ENCODE measurements at regions not wholly inside any gene's neighbourhood (a gene's known extent, or its start where the extent isn't known, plus 50 kb on each side); places are given as distances from the start of the nearest gene placed in this dataset.

DNA sequence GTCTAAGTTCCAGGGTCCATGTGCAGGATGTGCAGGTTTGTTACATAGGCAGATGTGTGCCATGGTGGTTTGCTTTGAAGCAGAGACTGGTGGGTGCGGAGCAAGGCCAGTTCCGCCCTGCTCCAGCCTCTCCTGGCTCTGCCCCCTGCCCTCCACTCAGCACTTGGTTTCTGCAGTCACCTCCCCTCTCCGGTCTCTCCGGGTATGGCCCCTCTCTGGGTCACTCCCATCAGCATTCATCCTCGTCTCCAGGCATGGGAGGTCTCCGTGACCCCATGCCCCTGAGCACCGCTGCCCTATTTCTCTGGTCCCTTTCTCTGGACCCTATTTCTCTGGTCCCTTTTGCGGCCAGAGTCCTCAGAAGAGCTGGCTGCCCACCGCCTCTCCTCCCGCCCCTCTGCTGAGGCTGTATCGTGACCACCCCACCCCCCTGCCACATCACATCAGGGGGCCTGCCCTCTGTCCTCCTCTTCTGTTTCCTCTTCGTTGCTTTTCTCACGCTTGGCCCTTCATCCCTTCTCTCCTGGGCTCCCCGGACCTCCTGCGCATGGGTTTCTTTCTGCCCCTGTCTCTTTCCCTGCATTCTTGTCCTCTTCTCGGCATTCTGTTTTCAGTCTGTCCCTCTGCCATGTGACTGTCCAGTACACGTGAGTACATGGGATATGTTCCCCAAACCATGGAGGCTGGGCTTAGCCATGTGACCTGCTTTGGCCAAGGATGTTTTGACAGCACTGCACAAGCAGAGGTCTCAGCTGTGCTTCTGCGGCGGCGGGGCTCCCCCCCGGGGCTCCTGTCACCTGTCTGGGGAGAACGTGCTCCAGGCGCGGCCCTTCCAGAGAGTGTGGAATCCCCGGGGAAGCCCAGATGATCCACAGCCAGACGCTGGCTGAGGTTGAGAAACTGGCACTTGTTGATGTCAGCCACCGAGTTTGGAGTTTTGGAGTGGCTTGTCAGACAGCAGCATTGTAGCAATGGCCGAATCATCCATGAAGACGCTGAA lies 54.4 kb upstream of the C1orf174 start:
- H3K9me3 ChIP-seq (replicated peaks): no peaks in the 10 kb centered on the region
- no peak for DNase-seq (ENCODE audit: low read depth in 1 of 2, low spot score in 2 of 2)

GRCh38 chr1:3955196-3955772 lies 55.2 kb upstream of the C1orf174 start:
- H3K9me3 ChIP-seq (replicated peaks): no peaks in the 10 kb centered on the region
- no peak overlapping the region for H3K4me3 ChIP-seq
- H3K27ac ChIP-seq: no peak overlapping the region
- no peaks in the 10 kb centered on the region for H3K27me3 ChIP-seq (replicated peaks)
- no peaks in the 10 kb centered on the region for H3K4me1 ChIP-seq (replicated peaks)
- DNase-seq (ENCODE audit: low read depth in 1 of 2, low spot score in 2 of 2): no peak
- H3K36me3 ChIP-seq: no peaks in the 10 kb centered on the region

More for the DNA sequence above, 54.4 kb upstream of the C1orf174 start:
- H3K4me1 ChIP-seq (replicated peaks): no peaks in the 10 kb centered on the region
- H3K36me3 ChIP-seq: no peaks in the 10 kb centered on the region
- no peak overlapping the region for H3K27ac ChIP-seq
- no peaks in the 10 kb centered on the region for H3K27me3 ChIP-seq (replicated peaks)
- H3K4me3 ChIP-seq: no peak overlapping the region

GRCh38 chr1:3956527-3957170 lies 56.6 kb upstream of the C1orf174 start:
- no peaks in the 10 kb centered on the region for H3K36me3 ChIP-seq
- H3K4me1 ChIP-seq (replicated peaks): no peaks in the 10 kb centered on the region
- H3K9me3 ChIP-seq (replicated peaks): no peaks in the 10 kb centered on the region
- no peaks in the 10 kb centered on the region for H3K27me3 ChIP-seq (replicated peaks)
- no peak for DNase-seq (ENCODE audit: low read depth in 1 of 2, low spot score in 2 of 2)
- no peak overlapping the region for H3K4me3 ChIP-seq
- no peak overlapping the region for H3K27ac ChIP-seq

DNA sequence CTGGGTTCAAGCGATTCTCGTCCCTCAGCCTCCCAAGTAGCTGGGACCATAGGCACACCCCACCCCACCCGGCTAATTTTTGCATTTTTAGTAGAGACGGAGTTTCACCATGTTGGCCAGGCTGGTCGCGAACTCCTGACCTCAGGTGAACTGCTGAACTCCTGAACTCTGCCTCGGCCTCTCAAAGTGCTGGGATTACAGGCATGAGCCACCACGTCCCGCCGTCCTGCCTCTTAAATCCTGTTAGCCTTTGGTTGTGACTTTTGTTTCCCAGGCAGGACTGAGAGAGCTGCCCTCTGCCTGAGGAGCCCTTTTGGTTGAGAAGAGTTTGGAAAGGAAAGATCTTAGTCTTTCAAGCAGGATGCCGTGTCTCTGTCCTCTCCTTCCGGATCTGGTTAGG lies 59.3 kb upstream of the C1orf174 start:
- DNase-seq (ENCODE audit: low read depth in 1 of 2, low spot score in 2 of 2): no peak
- Histone ChIP-seq H3K4me3 (no peak overlapping the region), H3K27ac (no peak overlapping the region), H3K36me3 (no peaks in the 10 kb centered on the region), H3K27me3 (replicated peaks) (no peaks in the 10 kb centered on the region), H3K9me3 (replicated peaks) (no peaks in the 10 kb centered on the region), H3K4me1 (replicated peaks) (no peaks in the 10 kb centered on the region)

GRCh38 chr1:3963554-3963953 lies 63.5 kb upstream of the C1orf174 start:
- Histone ChIP-seq H3K9me3 (replicated peaks) (no peaks in the 10 kb centered on the region; the same call in 1 of the 2 replicates), H3K27me3 (replicated peaks) (no peaks in the 10 kb centered on the region), H3K4me3 (no peak overlapping the region), H3K27ac (no peak overlapping the region), H3K4me1 (replicated peaks) (no peaks in the 10 kb centered on the region), H3K36me3 (no peaks in the 10 kb centered on the region)
- DNase-seq (ENCODE audit: low read depth in 1 of 2, low spot score in 2 of 2): no peak

DNA sequence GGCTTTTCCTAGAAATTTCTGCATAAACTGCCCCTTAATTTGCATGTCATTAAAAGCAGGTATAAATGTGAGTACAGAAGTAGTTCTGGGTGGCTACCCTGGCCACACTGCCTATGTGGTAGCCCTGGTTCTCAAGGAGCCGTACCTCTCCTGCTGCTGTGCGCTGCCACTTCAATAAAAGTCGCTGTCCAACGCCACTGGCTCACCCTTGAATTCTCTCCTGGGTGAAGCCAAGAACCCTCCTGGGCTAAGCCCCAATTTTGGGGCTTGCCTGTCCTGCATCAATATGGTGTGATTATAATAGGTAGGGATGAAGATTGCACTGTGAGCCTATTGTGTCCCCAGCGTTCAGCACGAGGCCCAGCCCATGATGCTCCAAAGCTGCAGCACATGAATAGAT lies 65.6 kb upstream of the C1orf174 start:
- Histone ChIP-seq H3K4me3 (no peak overlapping the region), H3K27ac (no peak overlapping the region), H3K4me1 (replicated peaks) (no peaks in the 10 kb centered on the region), H3K9me3 (replicated peaks) (no peaks in the 10 kb centered on the region; the same call in 1 of the 2 replicates), H3K27me3 (replicated peaks) (no peaks in the 10 kb centered on the region), H3K36me3 (no peaks in the 10 kb centered on the region)
- DNase-seq (ENCODE audit: low read depth in 1 of 2, low spot score in 2 of 2): no peak

DNA sequence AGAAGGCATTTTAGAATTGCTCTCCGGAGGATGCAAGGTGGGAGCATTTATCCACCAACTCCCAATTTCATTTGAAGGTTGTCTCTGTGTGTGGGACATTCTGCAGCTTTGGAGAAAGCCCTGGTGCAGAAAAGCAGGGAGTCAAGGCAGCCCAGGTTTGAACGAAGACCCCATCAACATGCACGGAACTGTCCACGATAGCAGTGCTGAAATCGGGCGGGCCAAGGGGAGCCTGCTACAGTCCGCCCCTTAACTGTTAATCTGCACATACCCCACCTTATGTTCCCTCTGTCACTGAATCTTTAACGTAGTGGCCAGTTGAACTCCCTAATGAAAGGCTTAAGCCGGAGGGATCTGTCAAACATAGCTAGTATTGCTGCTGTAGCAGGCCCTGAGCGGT lies 68.8 kb upstream of the C1orf174 start:
- Histone ChIP-seq H3K4me1 (replicated peaks) (no peaks in the 10 kb centered on the region), H3K9me3 (replicated peaks) (no peaks in the 10 kb centered on the region; the same call in 1 of the 2 replicates), H3K27ac (no peak overlapping the region), H3K36me3 (no peaks in the 10 kb centered on the region), H3K4me3 (no peak overlapping the region), H3K27me3 (replicated peaks) (no peaks in the 10 kb centered on the region)
- DNase-seq (ENCODE audit: low read depth in 1 of 2, low spot score in 2 of 2): no peak

- H3K9me3 ChIP-seq (replicated peaks): peaks cover 2% of the 10 kb centered on the region; the same call in 1 of the 2 replicates
- H3K4me1 ChIP-seq (replicated peaks): no peaks in the 10 kb centered on the region
- no peak for DNase-seq (ENCODE audit: low read depth in 1 of 2, low spot score in 2 of 2)
- no peak overlapping the region for H3K27ac ChIP-seq
- H3K27me3 ChIP-seq (replicated peaks): no peaks in the 10 kb centered on the region
- no peak overlapping the region for H3K4me3 ChIP-seq
- H3K36me3 ChIP-seq: no peaks in the 10 kb centered on the region
Measured at GRCh38 chr1:3971981-3972380, 71.9 kb upstream of the C1orf174 start.

DNA sequence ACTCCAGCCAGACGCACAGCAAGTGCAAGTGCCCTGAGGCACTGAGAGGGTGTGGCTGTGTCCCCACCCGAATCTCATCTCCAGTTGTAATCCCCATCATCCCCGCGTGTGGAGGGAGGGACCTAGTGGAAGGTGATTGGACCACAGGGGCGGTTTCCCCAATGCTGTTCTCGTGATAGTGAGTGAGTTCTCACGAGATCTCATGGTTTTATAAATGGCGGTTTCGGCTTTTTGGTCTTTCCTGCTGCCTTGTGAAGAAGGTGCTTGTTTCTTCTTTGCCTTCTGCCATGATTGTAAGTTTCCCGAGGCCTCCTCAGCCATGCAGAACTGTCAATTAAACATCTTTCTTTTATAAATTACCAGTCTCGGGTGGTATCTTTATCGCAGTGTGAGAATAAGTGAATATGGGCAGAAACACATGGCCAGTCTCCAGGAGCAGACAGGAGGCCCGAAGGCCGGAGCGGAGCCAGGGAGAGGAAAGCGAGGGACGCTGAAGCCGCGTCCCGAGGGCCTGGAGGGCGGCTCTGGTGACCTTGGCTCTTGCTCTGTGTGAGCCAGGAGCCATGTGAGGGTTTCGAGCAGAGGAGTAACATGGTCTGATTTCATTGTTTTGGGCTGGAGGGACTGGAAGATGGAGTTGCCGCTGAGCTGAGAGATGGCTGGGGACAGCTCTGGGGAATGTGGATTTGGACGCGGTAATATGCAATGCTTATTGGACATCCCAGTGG lies 76.0 kb upstream of the C1orf174 start:
- Histone ChIP-seq H3K9me3 (replicated peaks) (0 out of 2 replicates have a peak, but pooled peaks cover 2% of the 10 kb centered on the region), H3K36me3 (no peaks in the 10 kb centered on the region), H3K27ac (no peak overlapping the region), H3K4me3 (no peak overlapping the region), H3K4me1 (replicated peaks) (no peaks in the 10 kb centered on the region), H3K27me3 (replicated peaks) (no peaks in the 10 kb centered on the region)
- DNase-seq (ENCODE audit: low read depth in 1 of 2, low spot score in 2 of 2): no peak

DNA sequence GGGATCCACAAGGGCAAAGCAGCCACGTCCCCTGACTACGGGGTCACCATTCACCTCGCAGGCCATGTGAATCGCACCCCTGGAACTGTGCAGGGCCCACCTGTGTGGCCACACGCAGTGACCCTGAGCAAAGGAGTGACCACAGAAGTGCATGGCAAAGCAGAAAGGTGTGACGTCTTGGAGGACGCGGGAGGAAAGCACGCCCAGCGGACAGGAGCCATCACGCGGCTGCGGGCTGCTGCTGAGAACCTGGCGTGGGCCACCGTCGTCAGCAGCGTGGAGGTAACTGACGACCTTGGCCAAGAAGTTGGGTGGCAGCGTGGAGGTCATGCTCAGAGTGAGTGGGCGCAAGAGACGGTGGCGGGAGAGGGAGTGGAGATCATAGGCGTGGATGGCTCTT lies 76.7 kb upstream of the C1orf174 start:
- H3K4me1 ChIP-seq (replicated peaks): no peaks in the 10 kb centered on the region

DNA sequence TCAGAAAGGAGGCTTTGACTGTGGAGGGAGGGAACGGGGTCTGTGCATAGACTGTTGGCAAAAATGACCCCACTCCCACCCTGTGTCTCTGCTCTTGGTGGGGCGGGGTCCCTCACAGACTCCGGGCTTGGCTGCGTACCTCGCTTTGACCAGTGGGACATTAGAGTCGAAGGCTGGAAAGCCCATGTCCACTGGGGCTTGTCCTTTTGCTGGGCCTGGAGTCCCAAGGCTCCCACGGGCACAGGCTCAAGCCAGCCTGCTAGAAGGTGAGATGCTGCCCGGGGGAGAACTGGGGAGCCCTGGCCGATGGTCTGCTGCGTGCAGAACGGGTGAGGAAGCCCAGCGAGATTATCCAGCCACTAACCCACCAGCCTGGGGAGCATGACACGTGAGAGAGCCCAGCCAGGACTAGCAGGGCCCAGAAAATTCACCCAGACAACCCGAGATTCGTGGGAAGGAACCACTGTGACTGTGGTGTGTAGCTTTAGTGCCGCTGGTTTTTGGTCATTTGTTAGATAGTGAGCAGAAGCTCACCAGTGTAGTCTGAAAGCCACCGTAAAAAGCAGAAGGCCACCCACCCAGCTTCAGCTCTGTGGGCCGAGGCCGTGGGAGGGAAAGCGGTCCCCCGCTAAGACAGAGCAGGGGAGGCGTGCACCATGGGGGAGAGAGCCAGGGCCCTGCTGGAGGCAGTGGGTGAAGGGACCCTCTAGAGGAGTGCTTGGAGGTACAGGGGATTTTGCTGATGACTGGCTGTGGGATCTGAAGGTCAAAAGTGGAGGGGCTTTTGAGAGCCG lies 78.3 kb upstream of the C1orf174 start:
- H3K9me3 ChIP-seq (replicated peaks): 0 out of 2 replicates have a peak, but pooled peaks cover 2% of the 10 kb centered on the region
- no peak overlapping the region for H3K27ac ChIP-seq
- H3K27me3 ChIP-seq (replicated peaks): no peaks in the 10 kb centered on the region
- H3K36me3 ChIP-seq: no peaks in the 10 kb centered on the region
- no peak overlapping the region for H3K4me3 ChIP-seq
- DNase-seq (ENCODE audit: low read depth in 1 of 2, low spot score in 2 of 2): no peak
- H3K4me1 ChIP-seq (replicated peaks): no peaks in the 10 kb centered on the region

More for the DNA sequence above, 76.7 kb upstream of the C1orf174 start:
- no peak for DNase-seq (ENCODE audit: low read depth in 1 of 2, low spot score in 2 of 2)
- Histone ChIP-seq H3K27ac (no peak overlapping the region), H3K9me3 (replicated peaks) (0 out of 2 replicates have a peak, but pooled peaks cover 2% of the 10 kb centered on the region), H3K27me3 (replicated peaks) (no peaks in the 10 kb centered on the region), H3K36me3 (no peaks in the 10 kb centered on the region), H3K4me3 (no peak overlapping the region)

DNA sequence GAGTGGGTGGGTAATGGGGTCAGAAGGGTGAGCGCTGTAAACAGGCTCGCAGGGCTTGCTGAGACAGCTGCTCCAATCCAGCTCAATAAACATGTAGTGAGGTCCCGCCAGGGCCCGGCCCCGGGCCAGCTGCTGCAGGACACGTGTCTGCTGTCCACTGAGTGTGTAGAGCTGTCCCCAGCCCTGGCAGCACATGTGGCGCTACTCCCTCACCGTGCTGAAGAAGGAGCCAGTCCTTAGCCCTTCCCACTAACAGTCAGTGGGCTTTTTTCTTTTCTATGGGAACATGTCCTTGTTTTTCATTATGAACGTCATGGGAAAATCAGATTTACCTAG lies 78.9 kb upstream of the C1orf174 start:
- no peaks in the 10 kb centered on the region for H3K27me3 ChIP-seq (replicated peaks)
- H3K9me3 ChIP-seq (replicated peaks): 0 out of 2 replicates have a peak, but pooled peaks cover 2% of the 10 kb centered on the region
- no peak overlapping the region for H3K27ac ChIP-seq
- no peaks in the 10 kb centered on the region for H3K4me1 ChIP-seq (replicated peaks)
- no peak for DNase-seq (ENCODE audit: low read depth in 1 of 2, low spot score in 2 of 2)
- no peaks in the 10 kb centered on the region for H3K36me3 ChIP-seq
- H3K4me3 ChIP-seq: no peak overlapping the region

DNA sequence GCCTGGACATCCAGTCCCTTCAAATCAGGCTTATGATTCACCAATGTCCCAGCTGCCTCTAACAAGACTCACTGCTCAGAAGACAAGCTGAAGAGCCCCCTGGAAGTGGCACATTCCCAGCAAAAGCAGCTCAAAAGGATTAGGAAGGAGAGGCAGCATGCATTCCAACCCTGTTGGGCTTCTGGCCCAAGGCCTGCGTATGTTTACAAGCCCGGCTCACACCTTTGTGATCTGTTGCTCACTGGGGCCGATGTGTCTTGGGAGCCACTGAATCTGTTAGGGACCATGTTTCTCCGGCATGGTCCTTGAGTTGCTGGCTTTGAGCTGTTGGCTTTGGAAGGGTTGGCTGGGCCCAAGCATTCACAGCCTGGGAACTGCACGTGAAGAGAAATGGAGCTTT lies 81.2 kb upstream of the C1orf174 start:
- Histone ChIP-seq H3K27me3 (replicated peaks) (no peaks in the 10 kb centered on the region), H3K4me3 (no peak overlapping the region), H3K27ac (no peak overlapping the region), H3K9me3 (replicated peaks) (no peaks in the 10 kb centered on the region), H3K36me3 (no peaks in the 10 kb centered on the region), H3K4me1 (replicated peaks) (no peaks in the 10 kb centered on the region)
- no peak for DNase-seq (ENCODE audit: low read depth in 1 of 2, low spot score in 2 of 2)
